ENCODE measurements at regions not wholly inside any gene's neighbourhood (a gene's known extent, or its start where the extent isn't known, plus 50 kb on each side); places are given as distances from the start of the nearest gene placed in this dataset.
"Not testable (repeated sequence)": the region's sequence is repeated elsewhere in the genome, so short reads cannot be mapped to it uniquely, and the experiment has no call there.

- no peak for DNase-seq (ENCODE audit: low read depth)
These were observed 115.2 kb upstream of the OTUD4 start for GRCh38 chr4:145295547-145295946.

- no peak for DNase-seq (ENCODE audit: low read depth)
These were observed 114.7 kb upstream of the OTUD4 start for GRCh38 chr4:145295122-145295521.

- DNase-seq (ENCODE audit: low read depth), result peak; percentile 11
These were observed 113.3 kb upstream of the OTUD4 start for GRCh38 chr4:145293658-145294057.

GRCh38 chr4:145290955-145291354, 110.6 kb upstream of the OTUD4 start:
- DNase-seq (ENCODE audit: low read depth), result no peak

- DNase-seq (ENCODE audit: low read depth), result peak; percentile 61
These were observed 109.2 kb upstream of the OTUD4 start for GRCh38 chr4:145289403-145290076.

- no peak for DNase-seq (ENCODE audit: low read depth)
These were observed 107.0 kb upstream of the OTUD4 start for GRCh38 chr4:145287351-145287750.

GRCh38 chr4:145285928-145286327, 105.5 kb upstream of the OTUD4 start:
- DNase-seq (ENCODE audit: low read depth), result peak; percentile 24

GRCh38 chr4:145283909-145284308, 103.5 kb upstream of the OTUD4 start:
- DNase-seq (ENCODE audit: low read depth), result no peak

GRCh38 chr4:145281951-145282350, 101.6 kb upstream of the OTUD4 start:
- no peak for DNase-seq (ENCODE audit: low read depth)

GRCh38 chr4:145281224-145281623, 100.8 kb upstream of the OTUD4 start:
- DNase-seq (ENCODE audit: low read depth), result no peak

- DNase-seq (ENCODE audit: low read depth), result no peak
These were observed 100.2 kb upstream of the OTUD4 start for GRCh38 chr4:145280541-145280940.

- DNase-seq (ENCODE audit: low read depth), result peak; percentile 78
These were observed 99.0 kb upstream of the OTUD4 start for GRCh38 chr4:145279122-145279960.

GRCh38 chr4:145278341-145279121, 98.1 kb upstream of the OTUD4 start:
- DNase-seq (ENCODE audit: low read depth), result peak; percentile 69

- no peak for DNase-seq (ENCODE audit: low read depth)
These were observed 96.6 kb upstream of the OTUD4 start for GRCh38 chr4:145277011-145277410.

- no peak for DNase-seq (ENCODE audit: low read depth)
These were observed 95.7 kb upstream of the OTUD4 start for GRCh38 chr4:145276050-145276449.

- no peak for DNase-seq (ENCODE audit: low read depth)
These were observed 90.8 kb upstream of the OTUD4 start for GRCh38 chr4:145271194-145271593.

GRCh38 chr4:145266881-145267280, 86.5 kb upstream of the OTUD4 start:
- no peak for DNase-seq (ENCODE audit: low read depth)

GRCh38 chr4:145260091-145260490, 79.7 kb upstream of the OTUD4 start:
- no peak for DNase-seq (ENCODE audit: low read depth)

- not testable (repeated sequence) for DNase-seq (ENCODE audit: low read depth)
These were observed 74.9 kb upstream of the OTUD4 start for GRCh38 chr4:145255311-145255710.

- DNase-seq (ENCODE audit: low read depth), result no peak
These were observed 71.8 kb upstream of the OTUD4 start for GRCh38 chr4:145252190-145252589.

GRCh38 chr4:145251391-145251790, 71.0 kb upstream of the OTUD4 start:
- no peak for DNase-seq (ENCODE audit: low read depth)

GRCh38 chr4:145248971-145249370, 68.6 kb upstream of the OTUD4 start:
- DNase-seq (ENCODE audit: low read depth), result no peak

- no peak for DNase-seq (ENCODE audit: low read depth)
These were observed 68.1 kb upstream of the OTUD4 start for GRCh38 chr4:145248502-145248901.

Measured in iris pigment epithelial cell (primary cell).